ENCODE measurements at regions not wholly inside any gene's neighbourhood (a gene's known extent, or its start where the extent isn't known, plus 50 kb on each side); places are given as distances from the start of the nearest gene placed in this dataset.

DNA sequence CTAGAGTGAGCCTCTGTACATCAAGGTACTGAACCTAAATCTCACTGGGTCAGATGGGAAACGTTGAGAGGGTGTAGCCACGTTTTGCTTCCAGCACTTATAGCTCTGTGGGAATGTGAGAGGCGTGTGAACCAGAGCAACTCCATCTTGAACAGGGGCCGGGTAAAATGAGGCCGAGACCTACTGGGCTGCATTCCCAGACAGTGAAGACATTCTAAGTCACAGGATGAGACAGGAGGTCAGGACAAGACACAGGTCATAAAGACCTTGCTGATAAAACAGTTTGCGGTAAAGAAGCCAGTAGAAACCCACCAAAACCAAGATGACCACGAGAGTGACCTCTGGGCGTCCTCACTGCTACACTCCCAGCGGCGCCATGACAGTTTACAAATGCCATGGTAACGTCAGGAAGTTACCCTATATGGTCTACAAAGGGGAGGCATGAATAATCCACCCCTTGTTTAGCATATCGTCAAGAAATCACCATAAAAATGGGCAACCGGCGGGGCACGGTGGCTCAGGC, 63.4 kb upstream of the NCOR2 start:
- no peak for TF ChIP-seq ZNF274 (IDR thresholded peaks at IDR 0.05; ENCODE audit: low read depth, low read length)
- TF ChIP-seq YY1 (IDR thresholded peaks at IDR 0.05; ENCODE audit: insufficient read depth, insufficient read length), result peak; percentile 65
- no peak for TF ChIP-seq SUZ12 (IDR thresholded peaks at IDR 0.05; ENCODE audit: extremely low read depth, insufficient read depth, insufficient read length)
